ENCODE measurements at regions not wholly inside any gene's neighbourhood (a gene's known extent, or its start where the extent isn't known, plus 50 kb on each side); places are given as distances from the start of the nearest gene placed in this dataset.

- TF ChIP-seq, protein P1, sequence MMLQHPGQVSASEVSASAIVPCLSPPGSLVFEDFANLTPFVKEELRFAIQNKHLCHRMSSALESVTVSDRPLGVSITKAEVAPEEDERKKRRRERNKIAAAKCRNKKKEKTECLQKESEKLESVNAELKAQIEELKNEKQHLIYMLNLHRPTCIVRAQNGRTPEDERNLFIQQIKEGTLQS (IDR thresholded peaks at IDR 0.05; ENCODE audit: insufficient read depth, low read depth, low read length), result no peak
- TF ChIP-seq CHD2 (IDR thresholded peaks at IDR 0.05; ENCODE audit: low read length), result no peak
- no peak for TF ChIP-seq BACH1 (IDR thresholded peaks at IDR 0.05; ENCODE audit: low read length)
- TF ChIP-seq CBX5 (IDR thresholded peaks at IDR 0.05; ENCODE audit: low read depth, low read length), result no peak
- TF ChIP-seq POLR2A (IDR thresholded peaks at IDR 0.05; ENCODE audit: control extremely low read depth in 1 of 2, low read depth in 2 of 2, low read length in 2 of 2), result no peak
- TF ChIP-seq GTF2F1 (IDR thresholded peaks at IDR 0.05; ENCODE audit: borderline replicate concordance, low read depth, low read length), result no peak
Observed at GRCh38 chr7:57579454-57579853, 129.5 kb downstream of the ZNF716 start (continued).
